Natural killer cell (primary cell): ENCODE measurements at regions not wholly inside any gene's neighbourhood (a gene's known extent, or its start where the extent isn't known, plus 50 kb on each side); places are given as distances from the start of the nearest gene placed in this dataset.
A peak's percentile ranks its signal among the peaks of the same experiment; 100 is the strongest.

ENCODE experiments used
- ATAC-seq, 3 donors: fragments of 150-1000 bp in 2 of 3; fragments of 200-7000 bp in 1 of 3; cut with Tn5 transposase; 1 replicate in 1 of 3; 2 replicates in 2 of 3; pipeline ENCODE4 v1.10.0; 2021; ENCODE audit warnings: mild to moderate bottlenecking in 2 of 3, moderate library complexity in 2 of 3
- DNase-seq, 2 donors: peaks; one replicate each; pipeline versions ENCODE4 v3.0.0 to v3.0.0-alpha.2; 2013 to 2021; ENCODE audit warnings: mixed read lengths in 1 of 2
- H3K27ac ChIP-seq: one replicate; pipeline ENCODE4 v1.5.1; 2013; ENCODE audit warnings: mild to moderate bottlenecking, low read length
- H3K27me3 ChIP-seq: one replicate; pipeline ENCODE4 v1.6.1; 2013; ENCODE audit warnings: low read length; ENCODE audit not compliant: control insufficient read depth, insufficient read depth
- H3K36me3 ChIP-seq: one replicate; pipeline ENCODE4 v1.6.1; 2013; ENCODE audit warnings: low read length; ENCODE audit not compliant: control insufficient read depth, insufficient read depth
- H3K4me1 ChIP-seq: one replicate; pipeline ENCODE4 v1.6.1; 2013; ENCODE audit warnings: low read length; ENCODE audit not compliant: control insufficient read depth, insufficient read depth
- H3K4me3 ChIP-seq: one replicate; pipeline ENCODE4 v1.5.1; 2013; ENCODE audit warnings: low read length
- H3K9me3 ChIP-seq: one replicate; pipeline ENCODE4 v1.6.1; 2013; ENCODE audit warnings: low read length; ENCODE audit not compliant: control insufficient read depth, insufficient read depth
- H3K27ac Mint-ChIP-seq, 2 donors: one replicate each; pipeline ENCODE4 v1.8.0; 2022; ENCODE audit warnings: mild to moderate bottlenecking in 2 of 2, mixed read lengths in 2 of 2, moderate library complexity in 1 of 2
- H3K27me3 Mint-ChIP-seq, 2 donors: one replicate each; pipeline ENCODE4 v1.8.0; 2022; ENCODE audit warnings: low read depth in 2 of 2, mixed read lengths in 2 of 2
- H3K36me3 Mint-ChIP-seq: one replicate; pipeline ENCODE4 v1.8.0; 2022; ENCODE audit warnings: mixed read lengths
- H3K4me1 Mint-ChIP-seq, 2 donors: one replicate each; pipeline ENCODE4 v1.8.0; 2022; ENCODE audit warnings: mixed read lengths in 2 of 2
- H3K4me3 Mint-ChIP-seq: one replicate; pipeline ENCODE4 v1.8.0; 2022; ENCODE audit warnings: mild to moderate bottlenecking, moderate library complexity, mixed read lengths
- H3K9me3 Mint-ChIP-seq, 2 donors: one replicate each; pipeline ENCODE4 v1.8.0; 2022; ENCODE audit warnings: mixed read lengths in 2 of 2
- WGBS: methylation state at CpG from one replicate; pipeline ENCODE4 v1.1.7; 2013; ENCODE audit warnings: missing lambda C conversion rate; ENCODE audit not compliant: insufficient coverage; 5-methylcytosine and 5-hydroxymethylcytosine counted together
- intact Hi-C: fragments of 100-400 bp; cut with micrococcal nuclease; formaldehyde crosslinking; loops from one replicate; pipeline ENCODE4 v1.14.2; 2022
- TF ChIP-seq, protein P1 (sequence below): fragments of 200-600 bp; IDR thresholded peaks from one replicate; pipeline ENCODE4 v1.8.0; 2022; ENCODE audit warnings: antibody characterized with exemption

DNA sequence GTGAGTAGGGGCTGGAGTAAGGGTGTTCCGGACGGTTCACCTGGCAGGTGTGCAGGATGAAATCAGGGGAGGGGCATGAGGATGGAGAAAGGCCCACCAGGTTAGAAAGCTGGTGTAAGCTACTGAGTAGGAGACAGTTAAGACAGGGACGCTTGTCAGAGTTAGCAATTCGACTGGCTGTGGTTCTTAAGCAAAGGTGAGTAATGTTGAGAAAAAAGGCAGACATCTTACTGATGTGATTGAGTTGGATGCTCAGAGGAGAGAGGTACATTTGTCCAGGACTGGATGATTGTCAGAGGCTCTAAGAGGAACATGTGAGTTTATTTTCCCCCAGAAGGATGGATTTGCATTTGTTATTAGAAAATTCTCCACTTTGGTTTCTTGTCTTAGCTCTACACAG is 90.5 kb upstream of the MGAT5 start:
- Histone ChIP-seq H3K4me1 (peaks cover 24% of the 10 kb centered on the region), H3K27me3 (no peaks in the 10 kb centered on the region), H3K27ac (no peak overlapping the region), H3K9me3 (no peaks in the 10 kb centered on the region), H3K4me3 (no peak overlapping the region), H3K36me3 (no peaks in the 10 kb centered on the region)
- H3K27ac Mint-ChIP-seq = peak overlapping the region in 1 of 2 donors; percentile 49
- H3K9me3 Mint-ChIP-seq = no peaks in the 10 kb centered on the region
- no peak overlapping the region for H3K4me3 Mint-ChIP-seq
- intact Hi-C loops = no loop called here
- ATAC-seq (no peak), DNase-seq (no peak)
- H3K4me1 Mint-ChIP-seq = peaks cover 80 to 88% of the 10 kb centered on the region in 2 donors
- WGBS = 87% methylated on average over 4 of the region's 4 CpGs
- TF ChIP-seq, protein P1, sequence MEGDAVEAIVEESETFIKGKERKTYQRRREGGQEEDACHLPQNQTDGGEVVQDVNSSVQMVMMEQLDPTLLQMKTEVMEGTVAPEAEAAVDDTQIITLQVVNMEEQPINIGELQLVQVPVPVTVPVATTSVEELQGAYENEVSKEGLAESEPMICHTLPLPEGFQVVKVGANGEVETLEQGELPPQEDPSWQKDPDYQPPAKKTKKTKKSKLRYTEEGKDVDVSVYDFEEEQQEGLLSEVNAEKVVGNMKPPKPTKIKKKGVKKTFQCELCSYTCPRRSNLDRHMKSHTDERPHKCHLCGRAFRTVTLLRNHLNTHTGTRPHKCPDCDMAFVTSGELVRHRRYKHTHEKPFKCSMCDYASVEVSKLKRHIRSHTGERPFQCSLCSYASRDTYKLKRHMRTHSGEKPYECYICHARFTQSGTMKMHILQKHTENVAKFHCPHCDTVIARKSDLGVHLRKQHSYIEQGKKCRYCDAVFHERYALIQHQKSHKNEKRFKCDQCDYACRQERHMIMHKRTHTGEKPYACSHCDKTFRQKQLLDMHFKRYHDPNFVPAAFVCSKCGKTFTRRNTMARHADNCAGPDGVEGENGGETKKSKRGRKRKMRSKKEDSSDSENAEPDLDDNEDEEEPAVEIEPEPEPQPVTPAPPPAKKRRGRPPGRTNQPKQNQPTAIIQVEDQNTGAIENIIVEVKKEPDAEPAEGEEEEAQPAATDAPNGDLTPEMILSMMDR = no peak
- H3K27me3 Mint-ChIP-seq = no peaks in the 10 kb centered on the region
- no peaks in the 10 kb centered on the region for H3K36me3 Mint-ChIP-seq

DNA sequence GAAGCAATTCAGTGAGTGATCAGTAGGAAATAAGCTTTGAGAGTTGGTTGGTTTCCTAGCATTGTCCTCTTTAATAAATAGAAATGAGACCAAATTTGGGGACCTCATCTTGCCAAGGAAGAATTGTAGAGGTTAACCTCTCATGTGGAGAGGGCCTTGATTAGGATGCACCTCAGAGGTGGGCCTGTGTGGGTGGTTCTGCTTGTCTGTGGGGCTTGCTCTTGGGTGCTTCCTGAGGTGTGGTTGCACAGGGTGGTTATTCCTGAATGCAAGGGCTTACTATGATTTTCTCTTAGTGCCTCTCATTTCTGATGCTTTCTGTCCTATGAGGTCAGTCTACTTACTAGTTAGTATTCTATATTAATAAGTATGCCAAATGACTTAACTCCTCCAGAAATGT is 89.6 kb upstream of the MGAT5 start:
- no peak for ATAC-seq
- H3K27ac Mint-ChIP-seq = peak overlapping the region; percentile 14 to 49
- no peaks in the 10 kb centered on the region for H3K9me3 Mint-ChIP-seq
- no peak overlapping the region for H3K4me3 Mint-ChIP-seq
- Histone ChIP-seq H3K4me1 (peaks cover 24% of the 10 kb centered on the region), H3K36me3 (no peaks in the 10 kb centered on the region), H3K4me3 (no peak overlapping the region), H3K27me3 (no peaks in the 10 kb centered on the region), H3K27ac (no peak overlapping the region), H3K9me3 (no peaks in the 10 kb centered on the region)
- H3K27me3 Mint-ChIP-seq = no peaks in the 10 kb centered on the region
- no peak for DNase-seq
- H3K4me1 Mint-ChIP-seq = peaks cover 78 to 84% of the 10 kb centered on the region in 2 donors
- TF ChIP-seq, protein P1 = no peak
- no peaks in the 10 kb centered on the region for H3K36me3 Mint-ChIP-seq
- intact Hi-C loops = no loop called here

DNA sequence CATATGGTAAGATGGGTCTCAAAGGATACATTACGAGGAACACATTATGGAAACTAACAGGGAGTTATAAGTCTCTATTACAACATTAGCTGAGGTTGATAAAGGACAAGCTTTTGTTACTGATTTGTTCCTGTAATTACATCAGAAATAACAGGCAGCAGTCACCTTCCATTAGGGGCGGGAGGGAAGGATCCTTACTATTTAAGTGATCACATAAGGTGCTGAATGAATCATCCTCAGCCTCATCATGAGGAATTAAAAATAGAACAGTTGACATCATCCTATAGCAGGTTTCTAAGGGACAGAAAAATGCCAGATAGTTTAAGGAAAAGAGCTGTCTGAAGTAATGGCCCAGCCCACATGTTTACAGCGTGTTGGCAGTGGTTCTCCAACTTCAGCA is 86.9 kb upstream of the MGAT5 start:
- Mint-ChIP-seq H3K9me3 (no peaks in the 10 kb centered on the region), H3K36me3 (no peaks in the 10 kb centered on the region), H3K27ac (no peak overlapping the region), H3K4me3 (no peak overlapping the region), H3K27me3 (no peaks in the 10 kb centered on the region), H3K4me1 (peaks cover 70 to 75% of the 10 kb centered on the region in 2 donors)
- TF ChIP-seq, protein P1 = no peak
- intact Hi-C loops = no loop called here
- Histone ChIP-seq H3K9me3 (no peaks in the 10 kb centered on the region), H3K4me1 (peaks cover 8% of the 10 kb centered on the region), H3K4me3 (no peak overlapping the region), H3K36me3 (no peaks in the 10 kb centered on the region), H3K27ac (no peak overlapping the region), H3K27me3 (no peaks in the 10 kb centered on the region)
- ATAC-seq (no peak), DNase-seq (no peak)
- WGBS = 96% methylated on average over 2 of the region's 3 CpGs

DNA sequence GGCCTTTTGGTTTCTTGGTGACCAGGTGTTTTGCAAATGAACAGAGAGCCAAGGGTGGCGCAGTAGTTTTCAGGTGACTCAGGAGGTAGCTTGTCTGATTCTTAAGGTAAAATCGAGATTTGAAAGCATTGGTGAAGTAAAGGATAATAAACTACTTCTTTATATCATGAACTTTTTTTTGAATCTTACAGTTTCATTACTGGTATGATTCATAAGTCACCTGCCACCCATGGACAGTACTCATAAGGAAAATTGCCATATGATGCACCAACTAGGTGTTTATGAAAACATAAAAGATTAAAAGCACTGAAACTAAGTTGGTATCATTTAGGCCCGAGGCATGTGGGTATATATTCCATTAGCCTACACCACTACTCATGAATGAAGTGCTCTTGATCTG is 84.1 kb upstream of the MGAT5 start:
- DNase-seq (no peak), ATAC-seq (no peak)
- Mint-ChIP-seq H3K36me3 (no peaks in the 10 kb centered on the region), H3K4me3 (no peak overlapping the region), H3K27me3 (no peaks in the 10 kb centered on the region), H3K9me3 (no peaks in the 10 kb centered on the region), H3K4me1 (peaks cover 65 to 68% of the 10 kb centered on the region in 2 donors), H3K27ac (peak overlapping the region in 1 of 2 donors; percentile 40)
- H3K27ac ChIP-seq = no peak overlapping the region
- no peaks in the 10 kb centered on the region for H3K36me3 ChIP-seq
- TF ChIP-seq, protein P1 = no peak
- intact Hi-C loops = no loop called here
- H3K4me3 ChIP-seq = no peak overlapping the region
- 71% methylated on average over 2 of the region's 3 CpGs for WGBS
- no peaks in the 10 kb centered on the region for H3K27me3 ChIP-seq
- peaks cover 18% of the 10 kb centered on the region for H3K4me1 ChIP-seq
- H3K9me3 ChIP-seq = no peaks in the 10 kb centered on the region
